KMS-11 (cell line): ENCODE measurements at regions not wholly inside any gene's neighbourhood (a gene's known extent, or its start where the extent isn't known, plus 50 kb on each side); places are given as distances from the start of the nearest gene placed in this dataset.

ENCODE experiments used
- H2AFZ ChIP-seq: fragments of 200-600 bp; sonication (generic); 2 replicates; pipeline ENCODE4 v1.6.1; 2016; ENCODE audit warnings: antibody characterized with exemption, mixed run types, low read depth
- H3K27ac ChIP-seq: fragments of 200-600 bp; sonication (generic); 2 replicates; pipeline ENCODE4 v1.6.1; 2016; ENCODE audit warnings: mild to moderate bottlenecking, mixed run types
- H3K27me3 ChIP-seq: fragments of 200-600 bp; sonication (generic); 2 replicates; pipeline ENCODE4 v1.6.1; 2017; ENCODE audit warnings: mild to moderate bottlenecking, low read depth, mixed run types, moderate library complexity; ENCODE audit not compliant: insufficient read depth
- H3K36me3 ChIP-seq: fragments of 200-600 bp; sonication (generic); 2 replicates; pipeline ENCODE4 v1.6.1; 2017; ENCODE audit warnings: mild to moderate bottlenecking, mixed run types; ENCODE audit not compliant: insufficient read depth
- H3K4me1 ChIP-seq: fragments of 200-600 bp; sonication (generic); 2 replicates; pipeline ENCODE4 v1.6.1; 2016; ENCODE audit warnings: mild to moderate bottlenecking, low read depth, mixed run types; ENCODE audit not compliant: poor library complexity, severe bottlenecking
- H3K4me2 ChIP-seq: fragments of 200-600 bp; sonication (generic); 2 replicates; pipeline ENCODE4 v1.7.0; 2016; ENCODE audit warnings: mild to moderate bottlenecking, mixed run types
- H3K4me3 ChIP-seq: fragments of 200-600 bp; sonication (generic); IDR thresholded peaks from 2 replicates; pipeline ENCODE4 v1.6.1; 2017; ENCODE audit warnings: low read depth, low read length, mixed read lengths; ENCODE audit not compliant: insufficient read depth
- H3K79me2 ChIP-seq: fragments of 200-600 bp; sonication (generic); 2 replicates; pipeline ENCODE4 v1.6.1; 2016; ENCODE audit warnings: low read depth, mixed run types; ENCODE audit not compliant: insufficient read depth
- H3K9ac ChIP-seq: fragments of 200-600 bp; sonication (generic); 2 replicates; pipeline ENCODE4 v1.6.1; 2016; ENCODE audit warnings: mild to moderate bottlenecking, mixed run types
- H4K20me1 ChIP-seq: fragments of 200-600 bp; sonication (generic); 2 replicates; pipeline ENCODE4 v1.6.1; 2016; ENCODE audit warnings: mild to moderate bottlenecking, mixed run types; ENCODE audit not compliant: insufficient read depth
- CTCF ChIP-seq: fragments of 200-600 bp; sonication (generic); conservative IDR thresholded peaks from 2 replicates; pipeline ENCODE4 v1.6.1; 2017; ENCODE audit warnings: low read depth, mild to moderate bottlenecking, antibody characterized with exemption, low read length, moderate library complexity, mixed read lengths

GRCh38 chr1:212224102-212224501, 61.1 kb upstream of the PPP2R5A start:
- no peak overlapping the region for H3K27ac ChIP-seq
- H3K4me2 ChIP-seq: no peak overlapping the region

DNA sequence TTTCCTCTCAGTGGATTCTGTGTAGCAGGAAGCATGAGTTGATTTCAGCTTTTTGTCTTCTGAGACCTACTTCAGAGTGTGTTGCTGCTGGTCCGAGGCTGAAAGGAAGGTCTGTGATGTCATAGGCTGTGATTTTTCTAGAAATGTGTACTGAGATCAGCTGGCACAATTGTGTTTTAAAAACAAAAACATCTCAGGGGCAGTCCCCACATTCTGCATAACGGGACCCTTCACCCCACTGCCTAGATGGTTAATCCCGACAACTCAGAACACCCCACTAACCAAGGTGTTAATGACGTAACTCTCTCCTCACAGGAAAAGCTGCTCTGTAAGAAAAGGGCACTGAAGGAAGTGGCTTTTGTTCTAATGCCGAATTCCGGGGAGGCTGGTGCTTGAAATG, 59.8 kb upstream of the PPP2R5A start:
- no peak overlapping the region for H3K9ac ChIP-seq

More at GRCh38 chr1:212224102-212224501, 61.1 kb upstream of the PPP2R5A start:
- Histone ChIP-seq H2AFZ (no peak overlapping the region), H3K79me2 (no peaks in the 10 kb centered on the region), H3K36me3 (no peaks in the 10 kb centered on the region), H3K4me3 (no peak overlapping the region), H3K4me1 (peaks cover 12% of the 10 kb centered on the region), H3K27me3 (no peaks in the 10 kb centered on the region), H4K20me1 (no peaks in the 10 kb centered on the region), H3K9ac (no peak overlapping the region)
- TF ChIP-seq CTCF: no peak

DNA sequence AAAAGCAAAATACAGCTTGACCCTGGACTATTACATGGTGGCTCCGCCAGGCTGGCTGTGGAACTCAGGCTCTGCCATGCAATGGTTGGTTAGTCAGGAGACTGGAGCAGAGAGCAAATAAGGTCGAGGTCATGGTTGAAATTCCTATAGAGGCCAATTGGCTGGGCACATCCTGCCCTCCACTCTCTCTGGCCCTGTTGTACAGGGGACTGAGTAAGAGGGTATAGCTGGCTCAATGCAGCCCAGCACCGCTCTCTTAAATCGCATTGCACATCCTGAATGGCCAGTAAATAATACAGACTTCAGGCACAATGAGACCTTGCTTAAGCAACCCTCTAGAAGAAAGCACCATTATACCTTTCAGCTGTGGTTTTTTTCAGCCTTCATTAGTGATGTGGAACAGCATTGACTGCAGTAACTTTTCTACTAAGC, 59.3 kb upstream of the PPP2R5A start:
- Histone ChIP-seq H4K20me1 (no peaks in the 10 kb centered on the region), H2AFZ (no peak overlapping the region), H3K27me3 (no peaks in the 10 kb centered on the region), H3K9ac (no peak overlapping the region), H3K4me1 (no peaks in the 10 kb centered on the region), H3K27ac (no peak overlapping the region), H3K4me2 (no peak overlapping the region), H3K79me2 (no peaks in the 10 kb centered on the region), H3K36me3 (no peaks in the 10 kb centered on the region), H3K4me3 (no peak overlapping the region)
- TF ChIP-seq CTCF: no peak

More for the DNA sequence above, 59.8 kb upstream of the PPP2R5A start:
- H3K4me2 ChIP-seq: no peak overlapping the region
- no peak overlapping the region for H3K4me3 ChIP-seq
- TF ChIP-seq CTCF: no peak
- H3K27ac ChIP-seq: no peak overlapping the region
- no peak overlapping the region for H2AFZ ChIP-seq
- no peaks in the 10 kb centered on the region for H4K20me1 ChIP-seq
- no peaks in the 10 kb centered on the region for H3K79me2 ChIP-seq
- H3K36me3 ChIP-seq: no peaks in the 10 kb centered on the region
- H3K27me3 ChIP-seq: no peaks in the 10 kb centered on the region
- H3K4me1 ChIP-seq: no peaks in the 10 kb centered on the region

- H3K4me1 ChIP-seq: no peaks in the 10 kb centered on the region
- H3K36me3 ChIP-seq: no peaks in the 10 kb centered on the region
- no peak overlapping the region for H2AFZ ChIP-seq
- no peak overlapping the region for H3K27ac ChIP-seq
- H4K20me1 ChIP-seq: no peaks in the 10 kb centered on the region
- no peak for TF ChIP-seq CTCF
- H3K79me2 ChIP-seq: no peaks in the 10 kb centered on the region
- H3K4me2 ChIP-seq: no peak overlapping the region
- H3K27me3 ChIP-seq: no peaks in the 10 kb centered on the region
- H3K4me3 ChIP-seq: no peak overlapping the region
- no peak overlapping the region for H3K9ac ChIP-seq
Measured at GRCh38 chr1:212226467-212226866, 58.7 kb upstream of the PPP2R5A start.
